CD4-positive, alpha-beta T cell (primary cell): ENCODE measurements at regions not wholly inside any gene's neighbourhood (a gene's known extent, or its start where the extent isn't known, plus 50 kb on each side); places are given as distances from the start of the nearest gene placed in this dataset.

Source experiments
- ATAC-seq: fragments of 200-7000 bp; cut with Tn5 transposase; one replicate; pipeline ENCODE4 v1.10.0; 2022; ENCODE audit warnings: mild to moderate bottlenecking; ENCODE audit not compliant: poor library complexity
- CTCF ChIA-PET: fragments of 350-600 bp; sonication (Branson Sonifier 250); formaldehyde crosslinking; loops from one replicate; lab custom pipeline; 2021; ENCODE audit warnings: antibody characterized with exemption, inconsistent platforms; lab: Charles Lee
- POLR2A ChIA-PET: fragments of 350-600 bp; sonication (Branson Sonifier 250); formaldehyde crosslinking; loops from one replicate; lab custom pipeline; 2021; ENCODE audit warnings: antibody characterized with exemption, inconsistent platforms; lab: Charles Lee
- DNase-seq, 14 experiments: peaks; one replicate each; pipeline ENCODE4 v3.0.0-alpha.2; 2013 to 2020; ENCODE audit warnings: mixed read lengths in 2 of 14
- H3K27ac ChIP-seq, 2 donors: one replicate each; pipeline versions ENCODE4 v1.5.1 to v1.7.0; 2013; ENCODE audit warnings: low read length in 2 of 2, low read depth in 1 of 2, mild to moderate bottlenecking in 1 of 2
- H3K27me3 ChIP-seq, 2 experiments: 1 replicate in 1 of 2; 2 replicates in 1 of 2; pipeline versions ENCODE4 v1.6.1 to v1.7.0; 2013; ENCODE audit warnings: low read length in 2 of 2, control low read depth in 1 of 2, mild to moderate bottlenecking in 1 of 2, moderate library complexity in 1 of 2; ENCODE audit not compliant: insufficient read depth in 2 of 2, control insufficient read depth in 1 of 2
- H3K36me3 ChIP-seq: one replicate; pipeline ENCODE4 v1.6.1; 2013; ENCODE audit warnings: low read length, control low read depth; ENCODE audit not compliant: insufficient read depth
- H3K4me1 ChIP-seq: one replicate; pipeline ENCODE4 v1.6.1; 2013; ENCODE audit warnings: low read length, control low read depth; ENCODE audit not compliant: insufficient read depth
- H3K4me3 ChIP-seq: one replicate; pipeline ENCODE4 v1.5.1; 2013; ENCODE audit warnings: mild to moderate bottlenecking, low read length, moderate library complexity
- H3K9me3 ChIP-seq, 2 experiments: 1 replicate in 1 of 2; 2 replicates in 1 of 2; pipeline versions ENCODE4 v1.6.1 to v1.7.0; 2013; ENCODE audit warnings: low read length in 2 of 2, mild to moderate bottlenecking in 2 of 2, control low read depth in 1 of 2, moderate library complexity in 1 of 2; ENCODE audit not compliant: control insufficient read depth in 1 of 2, insufficient read depth in 1 of 2
- H3K27ac Mint-ChIP-seq: one replicate; pipeline ENCODE4 v1.8.0; 2020; ENCODE audit warnings: mixed read lengths
- H3K27me3 Mint-ChIP-seq: one replicate; pipeline ENCODE4 v1.8.0; 2021; ENCODE audit warnings: mixed read lengths
- H3K36me3 Mint-ChIP-seq: one replicate; pipeline ENCODE4 v1.8.0; 2021; ENCODE audit warnings: low read depth, mixed read lengths
- H3K4me1 Mint-ChIP-seq: one replicate; pipeline ENCODE4 v1.8.0; 2021; ENCODE audit warnings: low read depth, mixed read lengths
- H3K4me3 Mint-ChIP-seq: one replicate; pipeline ENCODE4 v1.8.0; 2020; ENCODE audit warnings: mild to moderate bottlenecking, mixed read lengths
- H3K9me3 Mint-ChIP-seq: one replicate; pipeline ENCODE4 v1.8.0; 2020; ENCODE audit warnings: mixed read lengths
- CTCF ChIP-seq: fragments of 200-600 bp; IDR thresholded peaks from one replicate; pipeline ENCODE4 v1.8.0; 2022; ENCODE audit warnings: antibody characterized with exemption, mild to moderate bottlenecking
- intact Hi-C, 2 experiments: fragments of 100-400 bp; cut with DNase I in 1 of 2; cut with micrococcal nuclease in 1 of 2; formaldehyde crosslinking; loops; one replicate each; pipeline versions ENCODE4 v1.15.1 to v1.9.0; 2023 to 2025; cut with DNase I, micrococcal nuclease

GRCh38 chr14:53613404-53614253 lies 343.0 kb downstream of the BMP4 start:
- TF ChIP-seq CTCF, result no peak
- H3K9me3 Mint-ChIP-seq, result peaks cover 3% of the 10 kb centered on the region
- CTCF ChIA-PET, result no interaction called here
- no peaks in the 10 kb centered on the region for H3K4me1 Mint-ChIP-seq
- peaks cover 5% of the 10 kb centered on the region for H3K27me3 Mint-ChIP-seq
- Histone ChIP-seq H3K36me3 (no peaks in the 10 kb centered on the region), H3K4me3 (no peak overlapping the region), H3K27me3 (no peaks in the 10 kb centered on the region), H3K9me3 (peaks cover 0 to 12% of the 10 kb centered on the region in 2 experiments), H3K4me1 (no peaks in the 10 kb centered on the region), H3K27ac (no peak overlapping the region)
- H3K4me3 Mint-ChIP-seq, result no peak overlapping the region
- no peak for ATAC-seq
- POLR2A ChIA-PET, result no interaction called here
- H3K36me3 Mint-ChIP-seq, result no peaks in the 10 kb centered on the region
- no peak overlapping the region for H3K27ac Mint-ChIP-seq
- intact Hi-C loops, result no loop called here
- DNase-seq, result no peak

- H3K27ac ChIP-seq, result no peak overlapping the region
- Mint-ChIP-seq H3K4me1 (no peaks in the 10 kb centered on the region), H3K9me3 (no peaks in the 10 kb centered on the region), H3K27ac (no peak overlapping the region), H3K27me3 (peaks cover under 1% of the 10 kb centered on the region), H3K36me3 (no peaks in the 10 kb centered on the region), H3K4me3 (no peak overlapping the region)
- DNase-seq, result no peak
- H3K4me3 ChIP-seq, result no peak overlapping the region
- H3K27me3 ChIP-seq, result no peaks in the 10 kb centered on the region
- H3K9me3 ChIP-seq, result peaks cover 0 to 9% of the 10 kb centered on the region in 2 experiments
- ChIA-PET CTCF (no interaction called here), POLR2A (no interaction called here)
- no peak for TF ChIP-seq CTCF
- no peaks in the 10 kb centered on the region for H3K4me1 ChIP-seq
- H3K36me3 ChIP-seq, result no peaks in the 10 kb centered on the region
- intact Hi-C loops, result no loop called here
- ATAC-seq, result no peak
These were observed 345.7 kb downstream of the BMP4 start for GRCh38 chr14:53610947-53611346.

- ChIA-PET POLR2A (no interaction called here), CTCF (no interaction called here)
- no peak overlapping the region for H3K4me3 Mint-ChIP-seq
- peaks cover 0 to 9% of the 10 kb centered on the region in 2 experiments for H3K9me3 ChIP-seq
- H3K4me1 ChIP-seq, result no peaks in the 10 kb centered on the region
- H3K4me3 ChIP-seq, result no peak overlapping the region
- no peaks in the 10 kb centered on the region for H3K27me3 Mint-ChIP-seq
- no peaks in the 10 kb centered on the region for H3K36me3 Mint-ChIP-seq
- intact Hi-C loops, result no loop called here
- DNase-seq (no peak), ATAC-seq (no peak)
- H3K27ac ChIP-seq, result no peak overlapping the region
- no peak overlapping the region for H3K27ac Mint-ChIP-seq
- TF ChIP-seq CTCF, result no peak
- no peaks in the 10 kb centered on the region for H3K4me1 Mint-ChIP-seq
- no peaks in the 10 kb centered on the region for H3K9me3 Mint-ChIP-seq
- H3K27me3 ChIP-seq, result no peaks in the 10 kb centered on the region
- no peaks in the 10 kb centered on the region for H3K36me3 ChIP-seq
These were observed 347.6 kb downstream of the BMP4 start for GRCh38 chr14:53609009-53609408.
